ENCODE measurements at regions not wholly inside any gene's neighbourhood (a gene's known extent, or its start where the extent isn't known, plus 50 kb on each side); places are given as distances from the start of the nearest gene placed in this dataset.

GRCh38 chr6:121522771-121523386 lies 87.4 kb downstream of the GJA1 start:
- in situ Hi-C loops (cut with MboI): no loop called here

More at GRCh38 chr6:121522771-121523386, 87.4 kb downstream of the GJA1 start:
- RAD21 ChIA-PET (ENCODE audit: unreplicated experiment): no interaction called here
- H3K9me3 ChIP-seq (replicated peaks; ENCODE audit: control insufficient read depth, insufficient read depth, low read length): no peaks in the 10 kb centered on the region
- BruUV-seq (replicated peaks): no TSS peak
- no peak overlapping the region for H2AFZ ChIP-seq (ENCODE audit: control insufficient read depth, low read depth, low read length)
- no peak overlapping the region for H3K27ac ChIP-seq (ENCODE audit: control insufficient read depth, insufficient read depth)
- SMC1A ChIA-PET (ENCODE audit: uncharacterized antibody, unreplicated experiment): interaction anchor here (1.2 kb wide), 1 partner anchor 12 kb away, joined by 4 read pairs; no protein-coding TSS in a partner anchor
- 3% methylated on average over 3 of the region's 3 CpGs for WGBS (ENCODE audit: insufficient coverage, insufficient replicate concordance, low lambda C conversion rate, missing lambda C conversion rate)
- H3K79me2 ChIP-seq (ENCODE audit: control insufficient read depth, insufficient read depth, low read length): no peaks in the 10 kb centered on the region
- H4K20me1 ChIP-seq (ENCODE audit: control insufficient read depth, insufficient read depth): no peaks in the 10 kb centered on the region
- no peaks in the 10 kb centered on the region for H3K4me1 ChIP-seq (ENCODE audit: control insufficient read depth, insufficient read depth, low read length)
- intact Hi-C loops (cut with micrococcal nuclease; ENCODE audit: unreplicated experiment): no loop called here
- no peak overlapping the region for H3K9ac ChIP-seq (ENCODE audit: control insufficient read depth, insufficient read depth, low read length)
- FAIRE-seq (no peak), DNase-seq (ENCODE audit: low read depth, low spot score) (no peak), ATAC-seq (no peak)
- H3K36me3 ChIP-seq (ENCODE audit: control insufficient read depth in 2 of 2, insufficient read depth in 2 of 2, low read length in 1 of 2): no peaks in the 10 kb centered on the region
- POLR2A ChIA-PET: no interaction called here
- no peak for TF ChIP-seq IRF4 (IDR thresholded peaks at IDR 0.05; ENCODE audit: low read depth, low read length)
- no peak for TF ChIP-seq ZNF687 (IDR thresholded peaks at IDR 0.05)
- no peak for TF ChIP-seq MYB (IDR thresholded peaks at IDR 0.05; ENCODE audit: borderline replicate concordance, low read depth, low read length)
- TF ChIP-seq IKZF1 (conservative IDR thresholded peaks at IDR 0.05): no peak
- TF ChIP-seq NFYA (IDR thresholded peaks at IDR 0.05; ENCODE audit: borderline replicate concordance, low read depth, low read length): no peak
- no peak for TF ChIP-seq MTA3 (IDR thresholded peaks at IDR 0.05; ENCODE audit: borderline replicate concordance, low read length)
- TF ChIP-seq SMAD5 (IDR thresholded peaks at IDR 0.05; ENCODE audit: low read depth): no peak
- no peak for TF ChIP-seq BMI1 (IDR thresholded peaks at IDR 0.05; ENCODE audit: borderline replicate concordance)
- no peak for TF ChIP-seq RELB (IDR thresholded peaks at IDR 0.05; ENCODE audit: low read depth)
- no peak for TF ChIP-seq ZBTB40 (IDR thresholded peaks at IDR 0.05; ENCODE audit: borderline replicate concordance)
- CTCF ChIA-PET: interaction anchor here (0.6 to 0.9 kb wide), 2 partner anchors 26 to 43 kb away, joined by 3 read pairs; no protein-coding TSS in a partner anchor
- H3K27me3 ChIP-seq (replicated peaks in 1 of 2; ENCODE audit: control insufficient read depth in 2 of 2, insufficient read depth in 2 of 2, low read length in 1 of 2): no peaks in the 10 kb centered on the region
- no peak overlapping the region for H3K4me3 ChIP-seq
- H3K4me2 ChIP-seq (ENCODE audit: control insufficient read depth, insufficient read depth): no peak overlapping the region

Data from GM12878 (cell line).